GM12878 (cell line): ENCODE measurements at regions not wholly inside any gene's neighbourhood (a gene's known extent, or its start where the extent isn't known, plus 50 kb on each side); places are given as distances from the start of the nearest gene placed in this dataset.

Experiments
- ATAC-seq: fragments of 200-7000 bp; cut with Tn5 transposase; 3 replicates; pipeline ENCODE4 v1.9.1; 2020; ENCODE audit warnings: mild to moderate bottlenecking, moderate library complexity
- BruUV-seq: library from RNA; stranded (reverse); fragments of 400-500 nt; replicated peaks from 2 replicates; lab custom pipeline; 2021; lab: Mats Ljungman, UMichigan
- CTCF ChIA-PET: fragments of 300-600 bp; sonication (Branson Sonifier 250); formaldehyde crosslinking; extraction: SDS; loops from one replicate; lab custom pipeline; 2021; ENCODE audit warnings: inconsistent platforms; lab: Yijun Ruan, JAX
- POLR2A ChIA-PET: fragments of 350-600 bp; formaldehyde crosslinking; extraction: SDS; loops from one replicate; lab custom pipeline; 2021; ENCODE audit warnings: inconsistent platforms; lab: Charles Lee
- RAD21 ChIA-PET: fragments of 300-600 bp; sonication (Branson Sonifier 250); formaldehyde crosslinking; loops from one replicate; lab custom pipeline; 2023; ENCODE audit warnings: antibody characterized with exemption; ENCODE audit not compliant: unreplicated experiment; lab: Charles Lee
- SMC1A ChIA-PET: fragments of 300-600 bp; sonication (Branson Sonifier 250); formaldehyde crosslinking; loops from one replicate; lab custom pipeline; 2023; ENCODE audit not compliant: unreplicated experiment, uncharacterized antibody; lab: Charles Lee
- DNase-seq: peaks from one replicate; pipeline ENCODE4 v3.0.0-alpha.2; 2011; ENCODE audit warnings: low read depth, low spot score
- FAIRE-seq: peaks from 3 replicates; lab custom pipeline; 2011; peaks lifted over from hg19 to GRCh38; lab: Jason Lieb, UNC
- H2AFZ ChIP-seq: 2 replicates; pipeline ENCODE4 v1.6.0; 2011; ENCODE audit warnings: low read depth, low read length, control low read depth; ENCODE audit not compliant: control insufficient read depth
- H3K27ac ChIP-seq: 2 replicates; pipeline ENCODE4 v1.5.1; 2011; ENCODE audit warnings: control low read depth; ENCODE audit not compliant: control insufficient read depth, insufficient read depth
- H3K27me3 ChIP-seq, 2 experiments: replicated peaks in 1 of 2; 2 replicates each; pipeline versions ENCODE4 v1.6.0 to v1.6.1; 2011; ENCODE audit warnings: low read length in 1 of 2; ENCODE audit not compliant: control insufficient read depth in 2 of 2, insufficient read depth in 2 of 2
- H3K36me3 ChIP-seq, 2 experiments: 2 replicates each; pipeline ENCODE4 v1.5.1; 2011; ENCODE audit warnings: low read length in 1 of 2; ENCODE audit not compliant: control insufficient read depth in 2 of 2, insufficient read depth in 2 of 2
- H3K4me1 ChIP-seq: 2 replicates; pipeline ENCODE4 v1.6.1; 2011; ENCODE audit warnings: mild to moderate bottlenecking, low read length, moderate library complexity, mixed read lengths; ENCODE audit not compliant: control insufficient read depth, insufficient read depth
- H3K4me2 ChIP-seq: 2 replicates; pipeline ENCODE4 v1.6.0; 2011; ENCODE audit warnings: control low read depth; ENCODE audit not compliant: control insufficient read depth, insufficient read depth
- H3K4me3 ChIP-seq: fragments of 200-600 bp; sonication (generic); 2 replicates; pipeline ENCODE4 v1.5.1; 2016
- H3K79me2 ChIP-seq: 2 replicates; pipeline ENCODE4 v1.6.0; 2011; ENCODE audit warnings: low read length; ENCODE audit not compliant: control insufficient read depth, insufficient read depth
- H3K9ac ChIP-seq: 2 replicates; pipeline ENCODE4 v1.8.0; 2011; ENCODE audit warnings: low read length, control low read depth, mixed read lengths; ENCODE audit not compliant: control insufficient read depth, insufficient read depth
- H3K9me3 ChIP-seq: replicated peaks from 3 replicates; pipeline ENCODE4 v1.5.1; 2011; ENCODE audit warnings: mild to moderate bottlenecking, low read length; ENCODE audit not compliant: control insufficient read depth, insufficient read depth
- H4K20me1 ChIP-seq: 2 replicates; pipeline ENCODE4 v1.6.0; 2011; ENCODE audit not compliant: control insufficient read depth, insufficient read depth
- BACH1 ChIP-seq: fragments of 450-650 bp; IDR thresholded peaks from 2 replicates; pipeline ENCODE4 v1.6.1; 2017; ENCODE audit warnings: mild to moderate bottlenecking, borderline replicate concordance
- BCLAF1 ChIP-seq: fragments of 450-650 bp; IDR thresholded peaks from 2 replicates; pipeline ENCODE4 v1.6.1; 2017; ENCODE audit warnings: antibody characterized with exemption, mild to moderate bottlenecking, moderate library complexity
- BRCA1 ChIP-seq: IDR thresholded peaks from 2 replicates; pipeline ENCODE4 v1.6.1; 2011; ENCODE audit warnings: low read depth, low read length, improper control_type of control experiment
- ELK1 ChIP-seq: IDR thresholded peaks from 2 replicates; pipeline ENCODE4 v1.6.1; 2012; ENCODE audit warnings: low read depth, low read length, improper control_type of control experiment
- EZH2 ChIP-seq: IDR thresholded peaks from 2 replicates; pipeline ENCODE4 v1.6.1; 2012; ENCODE audit warnings: low read depth, mild to moderate bottlenecking, control low read depth, inconsistent platforms, low read length, borderline replicate concordance; ENCODE audit not compliant: control insufficient read depth
- HDAC6 ChIP-seq: fragments of 200-600 bp; sonication (generic); IDR thresholded peaks from one replicate; pipeline ENCODE4 v1.8.0; 2017; ENCODE audit warnings: antibody characterized with exemption; ENCODE audit not compliant: unreplicated experiment
- MYB ChIP-seq: fragments of 150-350 bp; IDR thresholded peaks from 2 replicates; pipeline ENCODE4 v1.6.1; 2014; ENCODE audit warnings: mild to moderate bottlenecking, low read depth, low read length, borderline replicate concordance
- NR2F1 ChIP-seq: fragments of 450-650 bp; conservative IDR thresholded peaks from 2 replicates; pipeline ENCODE4 v1.6.1; 2017; ENCODE audit warnings: mild to moderate bottlenecking
- POLR2AphosphoS5 ChIP-seq: IDR thresholded peaks from 2 replicates; pipeline ENCODE4 v1.6.1; 2011; ENCODE audit warnings: mild to moderate bottlenecking, low read length, inconsistent platforms
- SREBF1 ChIP-seq: IDR thresholded peaks from 2 replicates; pipeline ENCODE4 v1.6.1; 2012; ENCODE audit warnings: mild to moderate bottlenecking, low read length
- SRF ChIP-seq, 2 experiments: IDR thresholded peaks; 2 replicates each; pipeline ENCODE4 v1.6.1; 2011; ENCODE audit warnings: low read depth in 2 of 2, low read length in 2 of 2, mild to moderate bottlenecking in 1 of 2, moderate library complexity in 1 of 2
- TBL1XR1 ChIP-seq: IDR thresholded peaks from 2 replicates; pipeline ENCODE4 v1.6.1; 2012; ENCODE audit warnings: low read depth, low read length, improper control_type of control experiment
- TCF7 ChIP-seq: IDR thresholded peaks from 2 replicates; pipeline ENCODE4 v1.6.1; 2014; ENCODE audit warnings: antibody characterized with exemption, borderline replicate concordance
- USF2 ChIP-seq: IDR thresholded peaks from 2 replicates; pipeline ENCODE4 v1.6.1; 2011; ENCODE audit warnings: low read depth, low read length, improper control_type of control experiment, borderline replicate concordance
- ZBED1 ChIP-seq: IDR thresholded peaks from 2 replicates; pipeline ENCODE4 v1.6.1; 2016; ENCODE audit warnings: borderline replicate concordance
- ZSCAN29 ChIP-seq: fragments of 450-650 bp; IDR thresholded peaks from 2 replicates; pipeline ENCODE4 v1.6.1; 2017; ENCODE audit warnings: mild to moderate bottlenecking, moderate library complexity
- in situ Hi-C: fragments of 300-500 bp; cut with MboI; formaldehyde crosslinking; loops from 9 replicates; pipeline ENCODE4 v1.14.3; 2018; ENCODE audit warnings: mixed read lengths
- intact Hi-C: fragments of 100-400 bp; cut with micrococcal nuclease; formaldehyde crosslinking; loops from one replicate; pipeline ENCODE4 v1.14.2; 2022; ENCODE audit not compliant: unreplicated experiment
- TF ChIP-seq, protein P1 (sequence below): IDR thresholded peaks from 2 replicates; pipeline ENCODE4 v1.6.1; 2012; ENCODE audit warnings: improper control_type of control experiment, low read depth, low read length; ENCODE audit not compliant: insufficient replicate concordance

DNA sequence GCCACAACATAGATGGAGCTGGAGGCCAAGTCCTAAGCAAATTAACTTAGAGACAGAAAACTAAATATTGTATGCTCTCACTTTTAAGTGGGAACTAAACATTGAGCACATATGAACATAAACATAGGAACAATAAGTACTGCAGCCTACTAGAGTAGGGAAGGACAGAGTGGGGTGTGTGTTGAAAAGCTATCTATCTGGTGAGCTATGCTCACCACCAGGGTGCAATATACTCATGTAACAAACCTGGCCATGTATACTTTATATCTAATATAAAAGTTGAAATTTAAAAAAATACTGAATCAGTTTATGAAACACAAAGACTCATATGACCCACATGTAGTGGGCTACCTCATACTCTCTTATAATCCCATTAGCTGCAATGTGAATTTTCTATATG is 1305.0 kb downstream of the LRFN5 start:
- CTCF ChIA-PET, result no interaction called here
- in situ Hi-C loops, result no loop called here
- DNase-seq (no peak), ATAC-seq (no peak), FAIRE-seq (no peak)
- RAD21 ChIA-PET, result no interaction called here
- H3K9ac ChIP-seq, result no peak overlapping the region
- POLR2A ChIA-PET, result no interaction called here
- intact Hi-C loops, result no loop called here
- no TSS peak for BruUV-seq
- H2AFZ ChIP-seq, result no peak overlapping the region
- H3K79me2 ChIP-seq, result no peaks in the 10 kb centered on the region
- SMC1A ChIA-PET, result interaction anchor here (0.6 kb wide), 1 partner anchor 421 kb away, joined by 3 read pairs; no protein-coding TSS in a partner anchor
- no peaks in the 10 kb centered on the region for H4K20me1 ChIP-seq
- no peak overlapping the region for H3K4me3 ChIP-seq
- H3K4me1 ChIP-seq, result no peaks in the 10 kb centered on the region
- H3K27me3 ChIP-seq, result no peaks in the 10 kb centered on the region
- H3K9me3 ChIP-seq, result no peaks in the 10 kb centered on the region
- no peak overlapping the region for H3K27ac ChIP-seq
- H3K4me2 ChIP-seq, result no peak overlapping the region
- H3K36me3 ChIP-seq, result no peaks in the 10 kb centered on the region
- no peak for TF ChIP-seq SREBF1
- TF ChIP-seq MYB, result no peak
- TF ChIP-seq TCF7, result no peak
- TF ChIP-seq, protein P1, sequence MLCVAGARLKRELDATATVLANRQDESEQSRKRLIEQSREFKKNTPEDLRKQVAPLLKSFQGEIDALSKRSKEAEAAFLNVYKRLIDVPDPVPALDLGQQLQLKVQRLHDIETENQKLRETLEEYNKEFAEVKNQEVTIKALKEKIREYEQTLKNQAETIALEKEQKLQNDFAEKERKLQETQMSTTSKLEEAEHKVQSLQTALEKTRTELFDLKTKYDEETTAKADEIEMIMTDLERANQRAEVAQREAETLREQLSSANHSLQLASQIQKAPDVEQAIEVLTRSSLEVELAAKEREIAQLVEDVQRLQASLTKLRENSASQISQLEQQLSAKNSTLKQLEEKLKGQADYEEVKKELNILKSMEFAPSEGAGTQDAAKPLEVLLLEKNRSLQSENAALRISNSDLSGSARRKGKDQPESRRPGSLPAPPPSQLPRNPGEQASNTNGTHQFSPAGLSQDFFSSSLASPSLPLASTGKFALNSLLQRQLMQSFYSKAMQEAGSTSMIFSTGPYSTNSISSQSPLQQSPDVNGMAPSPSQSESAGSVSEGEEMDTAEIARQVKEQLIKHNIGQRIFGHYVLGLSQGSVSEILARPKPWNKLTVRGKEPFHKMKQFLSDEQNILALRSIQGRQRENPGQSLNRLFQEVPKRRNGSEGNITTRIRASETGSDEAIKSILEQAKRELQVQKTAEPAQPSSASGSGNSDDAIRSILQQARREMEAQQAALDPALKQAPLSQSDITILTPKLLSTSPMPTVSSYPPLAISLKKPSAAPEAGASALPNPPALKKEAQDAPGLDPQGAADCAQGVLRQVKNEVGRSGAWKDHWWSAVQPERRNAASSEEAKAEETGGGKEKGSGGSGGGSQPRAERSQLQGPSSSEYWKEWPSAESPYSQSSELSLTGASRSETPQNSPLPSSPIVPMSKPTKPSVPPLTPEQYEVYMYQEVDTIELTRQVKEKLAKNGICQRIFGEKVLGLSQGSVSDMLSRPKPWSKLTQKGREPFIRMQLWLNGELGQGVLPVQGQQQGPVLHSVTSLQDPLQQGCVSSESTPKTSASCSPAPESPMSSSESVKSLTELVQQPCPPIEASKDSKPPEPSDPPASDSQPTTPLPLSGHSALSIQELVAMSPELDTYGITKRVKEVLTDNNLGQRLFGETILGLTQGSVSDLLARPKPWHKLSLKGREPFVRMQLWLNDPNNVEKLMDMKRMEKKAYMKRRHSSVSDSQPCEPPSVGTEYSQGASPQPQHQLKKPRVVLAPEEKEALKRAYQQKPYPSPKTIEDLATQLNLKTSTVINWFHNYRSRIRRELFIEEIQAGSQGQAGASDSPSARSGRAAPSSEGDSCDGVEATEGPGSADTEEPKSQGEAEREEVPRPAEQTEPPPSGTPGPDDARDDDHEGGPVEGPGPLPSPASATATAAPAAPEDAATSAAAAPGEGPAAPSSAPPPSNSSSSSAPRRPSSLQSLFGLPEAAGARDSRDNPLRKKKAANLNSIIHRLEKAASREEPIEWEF, result no peak
- no peak for TF ChIP-seq BACH1
- no peak for TF ChIP-seq NR2F1
- TF ChIP-seq SRF (IDR thresholded peaks at IDR 0.05; ENCODE audit: low read depth in 2 of 2, low read length in 2 of 2), result no peak
- no peak for TF ChIP-seq BRCA1
- no peak for TF ChIP-seq ZBED1
- no peak for TF ChIP-seq ELK1
- TF ChIP-seq USF2, result no peak
- TF ChIP-seq ZSCAN29, result no peak
- no peak for TF ChIP-seq BCLAF1
- no peak for TF ChIP-seq HDAC6
- no peak for TF ChIP-seq TBL1XR1
- TF ChIP-seq POLR2AphosphoS5, result no peak
- TF ChIP-seq EZH2, result no peak
